NCI-H2227 (cell line): ENCODE measurements at regions not wholly inside any gene's neighbourhood (a gene's known extent, or its start where the extent isn't known, plus 50 kb on each side); places are given as distances from the start of the nearest gene placed in this dataset.
"Not testable (repeated sequence)": the region's sequence is repeated elsewhere in the genome, so short reads cannot be mapped to it uniquely, and the experiment has no call there.

Experiments
- DNase-seq: peaks from one replicate; lab custom pipeline; 2025; ENCODE audit not compliant: unreplicated experiment; lab: John Stamatoyannopoulos, UW

DNA sequence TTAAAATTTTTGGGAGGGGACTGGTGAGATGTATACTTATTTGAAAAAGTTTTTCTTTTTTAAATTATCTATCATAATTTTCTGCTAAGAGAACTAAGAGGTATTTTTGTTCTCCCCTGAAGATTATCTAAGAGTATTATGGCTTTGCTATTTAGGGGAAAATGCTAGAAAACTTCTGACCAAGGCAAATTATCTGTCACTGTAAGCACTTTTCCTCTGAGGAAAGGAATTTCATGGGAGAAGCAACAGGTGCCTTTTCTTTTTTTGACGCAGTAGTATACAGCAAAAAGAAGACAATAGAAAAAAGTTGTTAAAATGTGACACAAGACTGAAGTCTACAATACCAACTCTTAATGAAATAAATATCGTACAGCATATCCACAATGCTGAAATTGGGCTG lies 201.6 kb upstream of the NANOGP8 start:
- DNase-seq, result no peak

DNA sequence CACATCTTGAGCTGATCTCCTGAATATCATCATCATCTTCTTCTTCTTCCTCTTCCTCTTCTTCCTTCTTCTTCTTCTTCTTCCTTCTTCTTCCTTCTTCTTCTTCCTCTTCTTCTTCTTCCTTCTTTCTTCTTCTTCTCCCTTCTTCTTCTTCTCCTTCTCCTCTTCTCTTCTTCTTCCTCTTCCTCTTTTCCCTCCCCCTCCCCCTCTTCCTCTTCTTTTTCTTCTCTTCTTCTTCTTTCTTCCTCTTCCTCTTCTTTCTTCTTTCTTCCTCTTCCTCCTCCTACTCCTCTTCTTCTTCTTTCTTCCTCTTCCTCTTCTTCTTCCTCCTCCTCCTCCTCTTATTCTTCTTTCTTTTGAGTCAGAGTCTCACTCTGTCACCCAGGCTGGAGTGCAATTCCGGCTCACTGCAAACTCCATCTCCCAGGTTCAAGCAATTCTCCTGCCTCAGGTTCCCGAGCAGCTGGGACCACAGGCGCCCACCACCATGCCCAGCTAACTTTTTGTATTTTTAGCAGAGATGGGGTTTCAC lies 197.9 kb upstream of the NANOGP8 start:
- DNase-seq, result no peak

DNA sequence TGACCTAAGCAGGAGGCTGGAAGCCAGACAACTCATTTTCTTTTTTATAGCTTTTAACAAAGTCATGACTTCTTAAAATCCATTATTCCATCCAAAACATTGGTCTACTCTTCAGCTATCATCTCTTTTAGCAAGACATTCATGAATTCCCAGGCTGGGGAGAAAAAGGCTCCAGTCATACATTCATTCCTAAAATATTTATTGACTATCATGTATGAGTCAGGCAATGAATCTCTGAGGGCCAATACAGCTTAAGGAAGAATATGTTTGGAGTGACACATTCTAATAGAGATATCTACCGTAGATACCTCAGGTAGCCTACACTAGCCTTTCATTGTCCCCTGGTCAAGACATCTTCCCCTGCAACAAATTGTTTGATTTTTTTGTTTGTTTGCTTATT lies 196.4 kb upstream of the NANOGP8 start:
- no peak for DNase-seq

DNA sequence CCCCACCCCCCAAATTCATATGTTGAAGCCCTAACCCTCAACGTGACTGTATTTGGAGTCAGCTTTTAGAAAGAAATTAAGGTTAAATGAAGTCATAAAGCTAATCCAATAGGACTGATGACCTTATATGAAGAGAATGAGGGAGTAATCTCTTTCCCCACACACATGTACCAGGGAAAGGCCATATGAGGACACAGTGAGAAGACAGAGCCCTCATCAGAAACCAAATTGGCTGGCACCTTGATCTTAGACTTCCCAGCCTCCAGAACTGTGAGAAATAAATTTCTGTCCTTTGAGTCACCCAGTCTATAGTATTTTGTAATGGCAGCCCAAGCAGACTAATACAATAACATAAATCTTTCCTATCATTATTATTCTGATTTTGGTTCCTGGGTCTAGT lies 194.7 kb upstream of the NANOGP8 start:
- DNase-seq, result no peak

DNA sequence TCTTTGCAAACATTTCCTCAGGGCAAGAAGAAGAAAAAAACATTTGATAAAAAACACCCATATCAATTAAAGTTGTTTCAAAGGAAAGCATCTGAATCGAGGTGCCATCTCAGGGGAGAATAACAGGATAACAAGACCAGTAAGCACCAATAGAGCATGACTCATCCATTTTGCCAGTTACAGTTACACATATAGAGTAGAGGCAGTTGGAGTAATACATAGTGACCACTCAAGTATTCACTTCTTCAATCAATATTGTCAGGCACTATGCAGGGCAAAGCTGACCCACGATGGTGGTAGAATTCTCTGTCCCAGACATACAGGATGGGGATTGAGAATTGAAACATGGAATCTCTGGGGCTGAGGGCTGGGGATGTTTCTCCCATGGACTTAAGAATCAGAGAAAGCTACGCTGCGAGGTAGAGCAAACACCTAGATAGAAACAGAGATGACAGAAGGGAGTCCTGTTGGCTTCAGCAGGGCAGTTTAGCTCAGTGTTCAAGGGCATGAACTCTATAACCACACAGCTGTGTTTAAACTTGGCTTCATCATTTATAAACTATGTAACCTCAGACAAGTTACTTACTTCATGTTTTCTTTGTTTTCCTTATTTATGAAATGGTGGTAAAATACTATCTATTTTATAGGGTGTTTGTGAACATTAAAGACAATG lies 186.4 kb upstream of the NANOGP8 start:
- no peak for DNase-seq

DNA sequence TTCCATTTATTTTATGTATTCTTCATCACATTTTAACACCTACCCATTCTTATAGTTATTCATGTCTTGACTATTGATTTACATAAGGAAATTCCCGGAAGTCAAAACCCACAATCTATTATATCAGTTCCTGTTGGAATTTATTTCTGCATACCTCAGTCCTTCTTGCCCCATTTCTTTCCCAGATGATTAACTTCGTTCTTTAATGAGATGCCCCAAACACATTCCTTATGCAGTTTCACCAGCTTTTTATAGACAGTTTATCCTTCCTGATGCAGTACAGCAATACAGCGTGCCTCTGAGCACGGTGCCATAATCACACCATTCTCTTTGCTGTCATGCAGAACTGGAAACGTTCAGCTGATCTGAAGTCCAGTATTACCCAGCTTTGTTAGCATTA lies 175.8 kb upstream of the NANOGP8 start:
- no peak for DNase-seq

DNA sequence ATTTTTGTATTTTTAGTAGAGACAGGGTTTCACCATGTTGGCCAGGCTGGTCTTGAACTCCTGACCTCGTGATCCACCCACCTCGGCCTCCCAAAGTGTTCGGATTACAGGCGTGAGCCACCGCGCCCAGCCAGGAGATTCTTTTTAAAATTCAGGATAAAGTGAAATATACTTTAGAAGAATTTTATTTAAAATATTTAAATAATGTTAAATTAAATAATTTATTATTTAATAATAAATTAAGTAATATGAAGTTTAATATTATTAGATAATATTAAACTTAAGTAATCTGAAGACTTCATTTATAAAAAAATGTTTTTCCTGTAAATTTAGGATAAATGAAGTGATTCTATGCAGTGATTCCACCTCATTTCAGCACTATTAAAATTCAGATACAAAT lies 175.2 kb upstream of the NANOGP8 start:
- not testable (repeated sequence) for DNase-seq

DNA sequence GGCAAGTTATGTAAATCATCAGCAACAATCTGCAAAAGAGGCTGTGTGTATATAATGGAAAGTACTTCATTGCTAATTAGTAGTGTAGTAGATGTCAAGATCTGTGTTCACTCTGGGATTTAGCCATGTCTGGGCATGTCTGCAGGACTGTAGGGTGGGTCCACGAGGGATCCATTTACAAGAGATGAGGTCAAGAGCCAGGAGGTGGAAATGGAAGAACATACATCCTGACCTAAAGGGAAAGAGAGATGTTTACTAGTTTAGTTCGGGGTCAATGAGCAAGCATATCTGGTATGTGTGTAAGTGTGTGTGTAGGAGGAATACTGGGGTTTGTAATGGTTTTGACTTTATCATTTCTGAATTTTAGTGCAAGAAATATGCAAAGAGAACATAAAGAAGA lies 171.5 kb upstream of the NANOGP8 start:
- DNase-seq, result no peak

DNA sequence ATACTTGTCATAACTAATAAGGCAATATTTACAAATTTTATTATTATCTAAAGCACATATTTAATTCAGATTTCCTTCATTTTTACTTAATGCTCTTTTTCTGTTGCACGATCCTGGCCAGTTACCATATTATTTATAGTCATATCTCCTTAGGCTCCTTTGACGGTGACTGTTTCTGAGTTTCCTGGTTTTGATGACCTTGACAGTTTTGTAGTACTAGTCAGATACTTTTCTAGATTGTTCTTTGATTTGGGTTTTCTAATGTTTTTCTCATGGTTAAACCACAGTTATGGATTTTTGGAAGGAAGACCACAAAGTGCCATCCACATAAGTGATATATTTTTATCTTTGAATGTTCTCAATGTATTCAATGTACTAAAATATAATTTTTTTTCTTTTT lies 171.0 kb upstream of the NANOGP8 start:
- DNase-seq, result no peak

DNA sequence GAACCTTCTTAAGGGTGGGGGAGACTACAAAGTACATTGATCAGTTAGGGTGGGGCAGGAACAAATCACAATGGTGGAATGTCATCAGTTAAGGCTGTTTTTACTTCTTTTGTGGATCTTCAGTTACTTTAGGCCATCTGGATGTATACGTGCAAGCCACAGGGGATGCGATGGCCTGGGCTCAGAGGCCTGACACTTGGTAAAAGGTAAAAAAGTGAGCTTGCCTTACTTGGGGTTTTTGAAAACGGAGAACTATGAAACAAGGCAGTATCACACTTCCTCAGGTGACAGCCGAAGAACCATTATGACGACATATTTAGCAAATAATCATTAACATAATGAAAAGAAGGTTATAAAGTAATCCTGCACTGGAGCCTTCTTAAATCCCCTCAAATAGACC lies 169.8 kb upstream of the NANOGP8 start:
- DNase-seq, result not testable (repeated sequence)

DNA sequence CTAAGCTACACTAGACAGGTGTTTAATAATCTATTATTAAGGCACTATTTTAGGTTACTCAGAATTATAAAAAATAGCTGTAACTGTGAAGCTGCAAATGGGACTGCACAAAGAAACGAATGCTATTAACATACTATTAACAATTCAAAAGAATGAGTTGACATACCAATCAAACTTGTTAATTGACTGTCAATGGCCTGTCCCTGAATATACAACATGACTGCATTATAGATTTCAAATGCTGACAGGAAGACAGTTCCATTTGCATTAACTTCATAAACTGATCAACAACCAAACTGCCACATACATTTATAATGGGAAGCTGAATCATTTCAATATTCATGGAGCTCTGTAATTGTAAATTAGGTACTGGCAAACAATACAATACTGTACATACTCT lies 169.0 kb upstream of the NANOGP8 start:
- no peak for DNase-seq

DNA sequence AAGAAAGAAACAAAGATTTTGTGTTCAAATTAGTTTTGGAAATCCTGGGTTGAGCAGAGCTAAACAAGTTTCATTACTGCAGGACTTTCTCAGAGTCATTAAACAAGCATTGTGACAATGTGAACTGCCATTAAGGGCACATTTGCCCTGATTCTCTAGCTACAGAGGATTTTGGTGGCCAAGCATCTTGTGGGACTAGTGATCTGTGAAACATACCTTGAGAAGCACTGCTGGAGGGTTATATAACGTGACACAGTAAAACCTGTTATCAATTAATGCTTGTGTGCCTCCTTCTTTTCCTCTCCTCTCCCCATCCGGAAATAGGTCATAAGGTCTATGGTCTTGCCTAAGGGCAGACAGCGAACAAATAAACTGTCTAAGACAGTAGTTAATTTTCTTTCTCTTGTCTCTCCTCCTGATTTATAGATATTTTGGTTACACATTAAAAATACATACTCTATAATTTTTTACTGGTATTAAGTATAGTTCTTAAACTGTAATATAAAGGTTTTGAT lies 167.3 kb upstream of the NANOGP8 start:
- no peak for DNase-seq

DNA sequence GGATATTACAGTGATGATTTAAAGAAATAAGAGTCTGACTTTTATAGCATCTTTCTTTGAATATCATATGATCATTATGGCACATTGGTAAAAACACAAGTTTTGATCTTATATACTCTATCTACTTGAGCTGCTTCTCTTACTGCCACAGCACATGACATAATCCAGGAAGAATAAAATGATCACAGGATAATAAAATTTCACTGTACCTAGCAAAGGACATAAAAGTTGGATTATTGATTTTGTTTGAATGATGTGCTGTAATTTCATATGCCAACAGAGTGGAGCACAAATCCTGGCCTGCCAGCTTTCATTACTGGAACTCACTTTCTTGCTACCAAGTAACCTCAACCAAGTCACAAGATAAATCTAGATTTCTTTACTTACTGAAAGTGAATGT lies 162.1 kb upstream of the NANOGP8 start:
- DNase-seq, result no peak

DNA sequence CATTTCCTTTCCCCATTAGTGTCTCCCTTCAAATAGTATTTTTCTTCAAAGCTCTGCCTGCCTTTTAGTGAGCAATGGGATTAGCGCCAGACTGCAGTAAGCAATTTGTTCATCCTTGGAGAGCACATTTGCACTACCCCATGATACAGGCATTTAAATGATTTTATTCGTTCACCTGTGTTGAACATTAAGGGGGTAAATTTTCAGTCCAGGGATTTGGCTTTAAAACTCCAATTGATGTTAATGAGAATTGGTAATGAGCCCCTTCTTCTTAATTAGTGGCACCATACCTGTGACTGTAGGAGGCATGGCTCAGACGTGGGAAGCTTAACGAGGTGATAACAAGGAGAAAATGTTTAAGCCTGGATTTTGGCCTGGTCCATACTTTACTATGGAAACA lies 161.4 kb upstream of the NANOGP8 start:
- DNase-seq, result no peak

DNA sequence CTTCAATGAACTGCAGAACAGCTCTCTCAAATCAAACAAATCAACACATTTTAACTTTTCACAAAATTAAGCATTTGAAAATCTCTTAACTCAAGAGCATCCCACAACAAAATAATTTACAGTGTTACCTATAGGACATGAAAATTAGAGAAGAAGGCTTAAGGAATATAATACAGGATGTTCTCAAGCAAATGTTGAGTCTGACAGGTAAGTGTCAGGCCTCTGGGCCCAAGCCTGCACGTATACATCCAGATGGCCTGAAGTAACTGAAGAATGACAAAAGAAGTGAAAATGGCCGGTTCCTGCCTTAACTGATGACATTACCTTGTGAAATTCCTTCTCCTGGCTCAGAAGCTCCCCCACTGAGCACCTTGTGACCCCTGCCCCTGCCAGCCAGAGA lies 160.6 kb upstream of the NANOGP8 start:
- not testable (repeated sequence) for DNase-seq

DNA sequence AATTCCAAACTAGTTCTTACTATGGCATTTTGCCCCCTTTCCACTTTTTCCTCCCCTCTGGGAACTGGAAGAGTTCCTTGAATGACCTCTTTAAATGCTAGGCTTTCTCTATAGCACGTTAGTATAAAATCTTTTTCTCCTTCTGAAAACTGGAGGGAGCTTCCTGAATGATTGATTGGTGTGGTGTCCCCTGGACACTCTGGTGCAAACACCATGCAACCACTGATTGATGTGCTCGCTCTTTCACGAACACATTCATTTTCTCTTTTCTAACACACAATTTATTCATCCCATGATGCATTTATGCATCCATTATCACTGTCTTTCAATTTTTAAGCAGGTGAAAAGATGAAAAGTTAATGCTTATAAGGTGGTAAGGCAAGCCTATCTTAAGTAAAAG lies 159.1 kb upstream of the NANOGP8 start:
- peak; percentile 27 for DNase-seq

DNA sequence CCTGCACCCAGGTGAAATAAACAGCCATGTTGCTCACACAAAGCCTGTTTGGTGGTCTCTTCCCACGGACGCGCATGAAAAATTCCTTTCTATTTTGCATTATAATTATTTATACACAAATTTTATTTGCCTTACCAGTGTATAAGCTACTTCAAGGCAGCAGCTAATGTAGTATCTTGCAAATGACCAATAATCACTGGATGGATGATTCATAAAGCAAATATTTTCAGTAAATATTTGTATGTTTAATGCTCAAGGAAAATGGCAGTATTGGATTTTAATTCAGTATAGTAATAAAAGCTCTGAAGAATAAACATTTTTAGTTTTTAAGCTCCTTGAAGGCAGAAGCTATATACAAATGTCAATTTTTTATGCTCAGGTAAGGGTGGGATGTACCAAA lies 158.7 kb upstream of the NANOGP8 start:
- no peak for DNase-seq

DNA sequence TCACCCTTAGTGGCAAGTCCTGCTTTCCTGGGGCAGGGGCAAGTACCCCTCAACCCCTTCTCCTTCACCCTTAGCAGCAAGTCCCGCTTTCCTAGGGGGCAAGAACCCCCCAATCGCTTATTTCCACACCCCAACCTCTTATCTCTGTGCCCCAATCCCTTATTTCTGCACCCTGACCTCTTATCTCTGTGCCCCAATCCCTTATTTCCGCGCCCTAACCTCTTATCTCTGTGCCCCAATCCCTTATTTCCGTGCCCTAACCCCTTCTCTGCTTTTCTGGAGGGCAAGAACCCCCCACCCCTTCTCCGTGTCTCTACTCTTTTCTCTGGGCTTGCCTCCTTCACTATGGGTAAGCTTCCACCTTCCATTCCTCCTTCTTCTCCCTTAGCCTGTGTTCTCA lies 154.6 kb upstream of the NANOGP8 start:
- DNase-seq, result not testable (repeated sequence)

DNA sequence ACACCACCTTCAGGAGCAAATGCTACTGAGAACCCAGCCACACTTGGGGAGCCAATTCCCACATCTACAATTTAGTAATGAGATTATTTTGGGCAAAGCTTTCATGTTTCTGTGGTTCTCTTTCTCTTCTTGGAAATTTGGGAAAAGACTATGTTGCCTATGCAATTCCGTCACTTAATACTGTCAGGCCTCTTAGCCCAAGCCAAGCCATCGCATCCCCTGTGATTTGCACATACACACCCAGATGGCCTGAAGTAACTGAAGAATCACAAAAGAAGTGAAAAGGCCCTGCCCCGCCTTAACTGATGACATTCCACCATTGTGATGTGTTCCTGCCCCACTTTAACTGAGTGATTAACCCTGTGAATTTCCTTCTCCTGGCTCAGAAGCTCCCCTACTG lies 153.4 kb upstream of the NANOGP8 start:
- not testable (repeated sequence) for DNase-seq

DNA sequence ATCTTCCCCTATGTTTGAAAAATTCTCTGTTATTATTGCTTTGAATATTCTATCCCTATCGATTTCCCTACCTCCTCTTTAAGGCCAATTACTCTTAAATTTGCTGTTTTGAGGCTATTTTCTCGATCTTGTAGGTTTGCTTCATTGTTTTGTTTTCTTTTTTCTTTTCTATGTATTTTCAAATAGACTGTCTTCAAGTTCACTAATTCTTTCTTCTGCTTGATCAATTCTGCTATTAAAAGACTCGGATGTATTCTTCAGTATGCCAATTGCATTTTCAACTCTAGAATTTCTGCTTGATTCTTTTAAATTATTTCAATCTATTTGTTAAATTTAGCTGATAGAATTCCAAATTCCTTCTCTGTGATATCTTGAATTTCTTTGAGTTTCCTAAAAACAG lies 144.0 kb upstream of the NANOGP8 start:
- no peak for DNase-seq

DNA sequence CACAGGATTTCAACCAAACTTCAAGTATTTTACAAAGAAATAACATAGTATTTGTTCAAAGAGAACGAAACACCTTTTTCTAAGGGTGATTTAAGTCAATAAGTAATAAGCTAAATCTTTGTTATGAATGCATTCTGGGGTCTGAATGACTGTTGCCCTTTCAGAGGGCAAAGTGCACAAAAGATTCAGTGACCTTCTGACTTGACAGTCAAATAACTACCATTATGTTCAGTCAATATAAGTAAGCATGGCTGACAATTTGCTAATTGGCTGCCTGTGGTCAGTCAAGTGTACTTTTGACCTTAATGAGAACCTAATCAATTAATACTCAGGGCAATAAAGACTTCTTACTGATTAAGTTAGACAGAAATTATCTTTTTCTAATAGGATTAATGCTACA lies 133.1 kb upstream of the NANOGP8 start:
- DNase-seq, result no peak

DNA sequence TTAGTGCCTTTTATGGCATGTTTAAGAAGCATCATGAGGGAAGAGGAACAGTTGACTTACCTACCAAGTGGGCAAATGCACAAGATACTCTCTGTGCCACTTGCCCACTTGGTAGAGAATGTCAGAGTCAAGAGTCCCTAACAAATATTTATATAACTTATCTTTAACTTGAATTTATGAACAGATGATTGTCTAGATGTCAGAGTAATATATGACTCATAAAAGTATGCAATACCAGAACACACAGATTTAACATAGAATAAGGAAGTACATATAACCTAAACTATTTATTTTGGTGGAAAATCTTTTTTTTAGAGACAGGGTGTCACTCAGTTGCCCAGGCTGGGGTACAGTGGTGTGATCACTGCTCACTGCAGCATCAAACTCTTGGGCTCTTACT lies 130.0 kb upstream of the NANOGP8 start:
- no peak for DNase-seq

DNA sequence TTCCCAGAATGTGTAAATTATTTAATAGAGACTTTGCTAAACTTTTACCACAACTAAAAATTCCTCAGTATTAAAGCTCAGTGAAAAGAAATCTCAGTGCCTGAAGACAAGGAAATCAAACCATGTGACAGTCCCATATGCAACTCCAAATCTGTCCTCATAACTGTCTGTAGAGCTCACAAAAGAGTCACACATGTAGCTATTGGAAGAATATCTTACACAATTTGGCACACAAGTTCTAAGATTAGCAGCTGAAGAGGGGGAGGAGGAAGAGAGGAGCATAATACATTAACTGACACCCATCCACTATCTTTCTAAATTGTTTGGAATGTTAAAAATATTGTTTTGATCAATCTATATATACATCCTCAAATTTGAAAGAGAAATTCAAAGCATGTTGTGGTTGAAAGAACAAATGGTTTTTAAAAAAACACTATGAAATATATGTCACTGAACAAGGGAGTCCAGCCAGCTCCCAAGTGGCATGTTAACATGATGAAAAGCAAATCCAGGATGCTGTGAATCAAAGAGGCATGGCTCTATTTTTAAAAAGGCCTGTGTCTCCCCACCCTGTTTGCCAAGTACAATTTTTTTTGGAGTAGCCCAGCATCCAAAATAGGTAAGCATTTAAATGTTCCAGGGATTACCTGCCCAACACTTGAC lies 126.3 kb upstream of the NANOGP8 start:
- no peak for DNase-seq
